ENCODE measurements at regions not wholly inside any gene's neighbourhood (a gene's known extent, or its start where the extent isn't known, plus 50 kb on each side); places are given as distances from the start of the nearest gene placed in this dataset.

DNA sequence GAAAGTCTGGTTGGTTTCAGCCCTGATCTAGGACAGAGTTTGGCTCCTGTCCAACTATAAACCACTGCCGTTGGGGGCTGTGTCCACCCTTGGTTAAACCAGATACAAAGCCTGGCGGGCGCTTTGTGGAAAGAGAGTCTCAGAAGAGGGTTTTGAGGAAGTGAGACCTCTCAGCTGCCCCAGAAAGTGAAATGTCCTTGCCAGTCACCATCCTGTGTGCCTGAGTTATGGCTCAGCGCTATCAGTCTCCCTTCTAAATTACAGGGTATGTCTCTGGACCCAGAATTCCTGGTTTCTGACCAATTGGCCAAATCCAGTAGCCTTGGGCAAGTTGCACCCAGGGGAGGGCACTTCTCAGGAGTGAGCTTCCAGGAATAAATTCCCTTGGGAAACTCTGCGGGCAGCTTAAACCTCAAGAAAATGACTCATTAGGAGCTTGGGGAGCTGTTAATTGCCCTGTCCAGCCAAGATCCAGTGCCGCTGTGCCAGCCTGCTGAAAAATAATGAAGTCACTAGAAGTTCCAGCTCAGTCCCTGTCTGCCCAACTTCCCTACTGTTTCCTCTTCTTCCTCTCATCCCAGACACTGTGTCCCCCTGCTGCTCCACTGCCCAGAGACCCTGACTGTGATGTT lies 66.7 kb upstream of the PDZD8 start:
- Histone ChIP-seq H3K27ac (ENCODE audit: control insufficient read depth, insufficient read depth, low read length) (peak overlapping the region; percentile 35), H3K4me3 (ENCODE audit: control insufficient read depth in 2 of 3, extremely low read depth in 1 of 3, insufficient read depth in 2 of 3, low read depth in 1 of 3, low read length in 3 of 3) (no peak overlapping the region), H3K27me3 (ENCODE audit: control insufficient read depth, extremely low read depth, insufficient read depth, low read length) (no peaks in the 10 kb centered on the region), H3K36me3 (ENCODE audit: control insufficient read depth in 2 of 2, extremely low read depth in 1 of 2, insufficient read depth in 2 of 2, low read length in 2 of 2) (no peaks in the 10 kb centered on the region), H4K20me1 (ENCODE audit: control insufficient read depth, extremely low read depth, insufficient read depth, low read length) (no peaks in the 10 kb centered on the region), H2AFZ (ENCODE audit: control insufficient read depth, low read length) (no peak overlapping the region), H3K4me1 (ENCODE audit: control insufficient read depth, extremely low read depth, insufficient read depth, low read length) (peaks cover 48% of the 10 kb centered on the region), H3K9me1 (ENCODE audit: control insufficient read depth, extremely low read depth, insufficient read depth, low read length) (no peaks in the 10 kb centered on the region), H3K9me3 (ENCODE audit: control insufficient read depth, low read depth, low read length) (no peaks in the 10 kb centered on the region), H3K9ac (ENCODE audit: control insufficient read depth, extremely low read depth, insufficient read depth, low read length) (no peak overlapping the region), H3K4me2 (ENCODE audit: control insufficient read depth, extremely low read depth, insufficient read depth, low read depth, low read length) (peak overlapping the region; percentile 46), H3K79me2 (ENCODE audit: control insufficient read depth, insufficient read depth, low read length) (no peaks in the 10 kb centered on the region)
- dilution Hi-C loops (cut with MboI; ENCODE audit: extremely low pct_ligation_motif_present, low sequenced_read_pairs): no loop called here
- no peak for TF ChIP-seq EZH2 (IDR thresholded peaks at IDR 0.05; ENCODE audit: low read length)
- TF ChIP-seq, protein P1, sequence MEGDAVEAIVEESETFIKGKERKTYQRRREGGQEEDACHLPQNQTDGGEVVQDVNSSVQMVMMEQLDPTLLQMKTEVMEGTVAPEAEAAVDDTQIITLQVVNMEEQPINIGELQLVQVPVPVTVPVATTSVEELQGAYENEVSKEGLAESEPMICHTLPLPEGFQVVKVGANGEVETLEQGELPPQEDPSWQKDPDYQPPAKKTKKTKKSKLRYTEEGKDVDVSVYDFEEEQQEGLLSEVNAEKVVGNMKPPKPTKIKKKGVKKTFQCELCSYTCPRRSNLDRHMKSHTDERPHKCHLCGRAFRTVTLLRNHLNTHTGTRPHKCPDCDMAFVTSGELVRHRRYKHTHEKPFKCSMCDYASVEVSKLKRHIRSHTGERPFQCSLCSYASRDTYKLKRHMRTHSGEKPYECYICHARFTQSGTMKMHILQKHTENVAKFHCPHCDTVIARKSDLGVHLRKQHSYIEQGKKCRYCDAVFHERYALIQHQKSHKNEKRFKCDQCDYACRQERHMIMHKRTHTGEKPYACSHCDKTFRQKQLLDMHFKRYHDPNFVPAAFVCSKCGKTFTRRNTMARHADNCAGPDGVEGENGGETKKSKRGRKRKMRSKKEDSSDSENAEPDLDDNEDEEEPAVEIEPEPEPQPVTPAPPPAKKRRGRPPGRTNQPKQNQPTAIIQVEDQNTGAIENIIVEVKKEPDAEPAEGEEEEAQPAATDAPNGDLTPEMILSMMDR (optimal IDR thresholded peaks at IDR 0.05 in 1 of 3, IDR thresholded peaks at IDR 0.05 in 1 of 3, conservative IDR thresholded peaks at IDR 0.05 in 1 of 3; ENCODE audit: extremely low read depth in 1 of 3, insufficient read depth in 2 of 3, low read length in 3 of 3): no peak
- DNase-seq (ENCODE audit: low read depth, low spot score): peak; percentile 58
- FAIRE-seq: peak; percentile 60

DNA sequence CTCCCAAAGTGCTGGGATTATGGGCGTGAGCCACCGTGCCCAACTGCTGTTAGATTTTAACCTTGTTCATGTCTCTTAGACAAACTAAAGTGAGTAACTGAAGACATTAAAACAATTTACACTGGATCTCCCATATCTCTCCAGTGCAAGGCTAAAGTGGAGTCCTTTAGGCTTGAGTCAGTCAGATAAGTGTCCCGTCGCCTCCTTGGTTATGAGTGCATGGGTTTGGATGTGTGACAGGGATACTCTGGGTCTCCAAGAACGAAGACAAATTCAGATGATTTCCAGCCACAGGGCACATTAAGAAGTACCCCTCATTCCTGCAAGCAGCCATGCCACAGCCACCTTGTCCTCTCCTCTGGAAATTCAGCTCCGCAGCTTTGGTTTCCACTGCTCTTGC lies 66.1 kb upstream of the PDZD8 start:
- no peak overlapping the region for H3K9ac ChIP-seq (ENCODE audit: control insufficient read depth, extremely low read depth, insufficient read depth, low read length)
- no peaks in the 10 kb centered on the region for H4K20me1 ChIP-seq (ENCODE audit: control insufficient read depth, extremely low read depth, insufficient read depth, low read length)

More for the DNA sequence above, 66.1 kb upstream of the PDZD8 start:
- Histone ChIP-seq H3K4me2 (ENCODE audit: control insufficient read depth, extremely low read depth, insufficient read depth, low read depth, low read length) (peak overlapping the region; percentile 46), H3K27ac (ENCODE audit: control insufficient read depth, insufficient read depth, low read length) (no peak overlapping the region), H3K9me1 (ENCODE audit: control insufficient read depth, extremely low read depth, insufficient read depth, low read length) (no peaks in the 10 kb centered on the region), H3K36me3 (ENCODE audit: control insufficient read depth in 2 of 2, extremely low read depth in 1 of 2, insufficient read depth in 2 of 2, low read length in 2 of 2) (no peaks in the 10 kb centered on the region), H3K4me3 (ENCODE audit: control insufficient read depth in 2 of 3, extremely low read depth in 1 of 3, insufficient read depth in 2 of 3, low read depth in 1 of 3, low read length in 3 of 3) (no peak overlapping the region), H3K79me2 (ENCODE audit: control insufficient read depth, insufficient read depth, low read length) (no peaks in the 10 kb centered on the region), H3K4me1 (ENCODE audit: control insufficient read depth, extremely low read depth, insufficient read depth, low read length) (peaks cover 51% of the 10 kb centered on the region), H3K9me3 (ENCODE audit: control insufficient read depth, low read depth, low read length) (no peaks in the 10 kb centered on the region), H3K27me3 (ENCODE audit: control insufficient read depth, extremely low read depth, insufficient read depth, low read length) (no peaks in the 10 kb centered on the region), H2AFZ (ENCODE audit: control insufficient read depth, low read length) (no peak overlapping the region)
- dilution Hi-C loops (cut with MboI; ENCODE audit: extremely low pct_ligation_motif_present, low sequenced_read_pairs): no loop called here
- FAIRE-seq: no peak
- no peak for DNase-seq (ENCODE audit: low read depth, low spot score)
- TF ChIP-seq EZH2 (IDR thresholded peaks at IDR 0.05; ENCODE audit: low read length): no peak
- TF ChIP-seq, protein P1 (optimal IDR thresholded peaks at IDR 0.05 in 1 of 3, IDR thresholded peaks at IDR 0.05 in 1 of 3, conservative IDR thresholded peaks at IDR 0.05 in 1 of 3; ENCODE audit: extremely low read depth in 1 of 3, insufficient read depth in 2 of 3, low read length in 3 of 3): no peak

All from keratinocyte (primary cell).